Activated gamma-delta T cell treated with anti-CD3 and anti-CD28 coated beads, Interleukin-2, amount 50 U/mL, for 16 hours (primary cell): ENCODE measurements at regions not wholly inside any gene's neighbourhood (a gene's known extent, or its start where the extent isn't known, plus 50 kb on each side); places are given as distances from the start of the nearest gene placed in this dataset.

ENCODE experiments used
- DNase-seq: peaks from one replicate; pipeline ENCODE4 v3.0.0-alpha.2; 2020; ENCODE audit warnings: low read depth

DNA sequence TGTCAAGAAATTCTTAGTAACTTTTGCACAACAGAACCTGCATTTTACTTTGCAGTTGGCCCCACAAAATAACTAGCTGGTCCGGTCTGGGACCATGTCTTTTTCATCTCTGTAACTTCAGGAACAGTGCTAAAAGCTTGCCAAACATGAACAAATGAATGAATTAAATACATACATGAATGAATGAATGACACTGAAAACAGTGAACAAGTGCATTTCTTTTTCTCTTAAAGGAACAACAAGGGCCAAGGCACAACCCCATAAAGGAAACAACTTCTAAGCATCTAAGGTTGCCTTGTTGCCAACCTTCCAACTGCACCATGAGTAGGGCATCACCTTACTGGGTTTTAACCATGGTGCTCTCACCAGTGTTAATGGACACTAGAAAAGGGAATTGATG lies 534.4 kb upstream of the PKN2 start:
- no peak for DNase-seq

GRCh38 chr1:88150330-88150729 lies 533.7 kb upstream of the PKN2 start:
- no peak for DNase-seq

DNA sequence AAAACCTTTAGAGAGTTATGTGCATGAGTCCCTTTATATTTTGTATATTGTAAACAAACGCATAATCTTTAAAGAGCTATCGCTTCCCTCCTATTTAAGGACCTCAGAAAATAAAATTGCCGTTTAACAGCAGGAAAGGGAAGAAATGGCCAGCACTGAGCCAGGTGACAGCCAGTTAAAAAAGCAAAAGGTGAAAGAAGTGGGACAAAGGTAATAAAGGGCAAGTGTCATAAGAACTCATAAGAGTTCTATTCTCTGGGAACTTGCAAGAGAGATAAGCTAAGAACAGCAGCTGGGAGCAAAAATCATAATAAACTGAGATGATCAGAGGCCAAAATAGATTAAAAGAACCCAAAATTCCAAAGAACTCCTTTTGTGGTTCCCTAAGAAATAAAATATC lies 520.9 kb upstream of the PKN2 start:
- no peak for DNase-seq

DNA sequence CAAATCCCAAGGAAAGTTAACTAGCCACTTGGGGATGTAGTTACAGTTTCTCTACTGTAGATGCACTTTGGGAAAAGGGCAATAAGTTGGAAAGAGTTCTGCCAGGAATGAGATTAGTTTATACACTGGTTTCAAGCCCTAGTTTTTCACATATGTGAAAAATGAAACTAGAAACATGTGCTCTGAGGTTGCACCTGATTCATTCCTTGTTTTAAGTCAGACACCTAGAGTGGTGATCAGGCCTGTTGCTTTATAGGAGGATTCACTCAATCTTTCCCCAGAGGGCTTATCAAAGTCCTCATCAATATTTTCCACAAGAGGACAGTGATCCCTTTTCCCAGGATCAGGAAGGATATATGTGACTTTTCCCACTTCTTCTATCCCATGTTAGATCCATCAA lies 515.9 kb upstream of the PKN2 start:
- DNase-seq, result no peak

- DNase-seq, result no peak
Observed at GRCh38 chr1:88169139-88169538, 514.9 kb upstream of the PKN2 start.

- no peak for DNase-seq
Observed at GRCh38 chr1:88169939-88170338, 514.1 kb upstream of the PKN2 start.

GRCh38 chr1:88175120-88175630 lies 508.9 kb upstream of the PKN2 start:
- DNase-seq, result no peak

- no peak for DNase-seq
Observed at GRCh38 chr1:88175631-88176226, 508.3 kb upstream of the PKN2 start.

DNA sequence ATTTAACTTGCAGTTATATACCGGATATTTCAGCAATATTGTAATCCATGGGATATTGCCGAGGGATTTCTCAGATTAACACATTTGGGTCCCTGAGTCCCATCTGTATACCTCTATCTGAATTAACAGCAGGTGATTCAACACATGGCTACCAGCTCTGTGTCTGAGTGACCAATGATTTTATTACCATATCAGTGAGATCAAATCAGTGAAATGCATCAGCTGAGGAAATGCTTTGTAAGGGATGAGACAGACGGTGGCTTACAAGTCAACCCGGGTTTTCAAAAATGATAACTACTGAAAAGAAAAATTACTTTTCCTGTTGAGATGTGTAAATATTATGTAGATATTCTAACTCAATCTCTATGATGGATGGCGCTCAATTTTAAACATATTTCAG lies 504.1 kb upstream of the PKN2 start:
- no peak for DNase-seq

DNA sequence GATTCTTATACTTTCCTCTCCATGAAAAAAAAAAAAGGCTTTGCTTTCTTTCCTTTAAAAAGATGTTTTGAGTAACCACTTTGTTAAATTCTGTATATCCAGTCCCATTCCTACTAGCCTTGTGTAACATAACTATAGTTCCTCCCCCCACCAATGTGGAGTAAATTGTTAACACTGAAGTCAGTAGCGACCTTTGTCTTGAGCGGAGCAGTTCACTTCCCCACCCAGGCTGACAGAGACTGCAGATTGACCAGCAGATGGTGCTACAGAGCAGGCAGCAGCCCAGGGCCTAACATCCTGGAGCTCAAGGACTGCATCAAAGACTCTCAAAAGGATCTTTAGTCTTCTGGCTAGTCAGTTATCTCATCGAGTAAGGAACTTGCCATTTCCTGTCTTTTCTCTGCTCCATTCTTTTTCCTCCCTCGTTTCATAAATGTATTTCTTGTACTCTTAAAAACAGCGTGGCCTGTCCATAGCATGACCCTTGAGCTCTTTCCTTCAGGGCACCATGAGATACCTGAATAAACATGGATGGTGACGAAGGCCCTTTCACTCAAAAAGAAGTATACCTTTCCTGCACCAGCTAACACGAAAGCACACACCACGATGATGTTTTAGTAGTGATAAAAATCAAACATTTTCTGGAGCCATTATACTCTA lies 503.5 kb upstream of the PKN2 start:
- DNase-seq, result peak; percentile 17

DNA sequence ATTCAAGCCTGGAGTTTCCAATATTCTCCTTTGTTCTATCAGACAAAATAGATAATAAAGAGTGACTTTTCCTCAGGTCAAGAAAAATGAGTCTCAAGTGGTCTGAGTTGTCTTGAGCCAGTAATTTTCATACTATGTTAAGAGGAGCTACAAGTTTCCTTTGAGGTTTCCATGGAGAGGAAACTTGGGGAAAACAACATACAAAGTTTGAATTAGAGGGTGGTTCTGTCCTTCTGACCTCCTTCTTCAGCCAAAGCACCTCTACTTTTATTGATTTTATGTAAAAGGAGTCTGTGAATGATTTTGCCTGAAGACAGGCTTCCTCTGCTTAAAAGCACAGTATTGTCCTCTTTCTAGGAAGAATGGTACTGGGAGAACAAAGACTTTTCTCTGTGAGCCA lies 497.2 kb upstream of the PKN2 start:
- DNase-seq, result no peak

DNA sequence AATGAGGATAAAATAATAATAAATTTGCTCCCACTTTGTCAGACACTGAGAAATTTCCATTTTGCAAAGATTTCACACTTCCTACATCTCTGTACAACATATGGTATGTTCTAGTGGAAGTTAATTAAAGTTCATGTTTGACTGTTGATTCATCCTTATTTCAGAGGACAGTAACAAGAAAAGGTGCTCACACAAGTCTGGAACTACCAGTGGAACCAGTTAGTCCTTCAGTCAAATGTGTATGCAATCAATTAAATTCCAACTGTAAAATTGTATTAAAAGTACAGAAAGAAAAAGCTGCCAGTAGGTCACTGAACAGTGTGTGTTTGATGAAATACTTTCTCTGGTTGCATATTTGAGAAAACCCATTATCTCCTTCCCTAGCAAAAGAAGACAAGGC lies 496.0 kb upstream of the PKN2 start:
- no peak for DNase-seq

DNA sequence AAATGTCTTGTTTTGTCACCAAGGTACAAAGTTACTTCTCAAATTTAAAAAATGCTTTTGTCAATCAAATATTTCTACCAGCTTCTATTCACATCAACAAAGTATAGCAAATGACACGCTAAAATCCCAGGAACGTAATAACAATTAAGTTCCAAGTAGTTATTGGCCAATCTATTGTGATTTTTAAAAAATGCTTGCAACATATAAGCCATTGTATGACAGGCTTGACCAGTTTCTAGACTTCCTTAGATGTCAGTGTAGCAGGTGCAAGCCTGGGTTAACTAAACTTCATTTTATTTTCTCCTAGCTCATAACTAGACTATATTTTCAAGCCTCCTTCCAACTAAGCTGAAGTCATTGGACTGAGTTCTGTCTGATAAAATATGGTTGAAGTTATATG lies 494.5 kb upstream of the PKN2 start:
- DNase-seq, result no peak

DNA sequence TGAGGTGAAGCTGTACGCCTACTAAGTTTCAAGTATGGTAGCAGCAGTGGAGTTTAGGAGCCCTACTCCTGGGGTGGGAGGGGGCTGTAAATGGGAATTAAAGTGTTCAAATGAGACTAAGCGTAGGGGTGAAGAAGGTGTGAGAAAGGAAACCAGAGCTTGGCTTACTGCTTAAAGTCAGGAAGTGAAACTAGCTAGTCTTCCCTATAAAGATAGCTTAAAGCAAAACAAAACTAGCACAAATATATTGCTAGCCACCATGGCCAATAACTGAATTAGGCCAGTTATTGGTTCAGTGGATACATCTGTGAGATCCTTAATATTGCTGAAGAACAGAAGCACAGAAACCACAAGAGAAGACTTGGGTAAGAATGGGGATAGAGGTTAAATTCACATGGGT lies 492.2 kb upstream of the PKN2 start:
- DNase-seq, result no peak

- no peak for DNase-seq
Observed at GRCh38 chr1:88194542-88194941, 489.5 kb upstream of the PKN2 start.

- no peak for DNase-seq
Observed at GRCh38 chr1:88200545-88200944, 483.5 kb upstream of the PKN2 start.

GRCh38 chr1:88204111-88204510 lies 480.0 kb upstream of the PKN2 start:
- no peak for DNase-seq

GRCh38 chr1:88204612-88205167 lies 479.4 kb upstream of the PKN2 start:
- no peak for DNase-seq

- no peak for DNase-seq
Observed at GRCh38 chr1:88208389-88208788, 475.7 kb upstream of the PKN2 start.

- no peak for DNase-seq
Observed at GRCh38 chr1:88210103-88210787, 473.8 kb upstream of the PKN2 start.

- DNase-seq, result no peak
Observed at GRCh38 chr1:88216441-88216840, 467.6 kb upstream of the PKN2 start.

DNA sequence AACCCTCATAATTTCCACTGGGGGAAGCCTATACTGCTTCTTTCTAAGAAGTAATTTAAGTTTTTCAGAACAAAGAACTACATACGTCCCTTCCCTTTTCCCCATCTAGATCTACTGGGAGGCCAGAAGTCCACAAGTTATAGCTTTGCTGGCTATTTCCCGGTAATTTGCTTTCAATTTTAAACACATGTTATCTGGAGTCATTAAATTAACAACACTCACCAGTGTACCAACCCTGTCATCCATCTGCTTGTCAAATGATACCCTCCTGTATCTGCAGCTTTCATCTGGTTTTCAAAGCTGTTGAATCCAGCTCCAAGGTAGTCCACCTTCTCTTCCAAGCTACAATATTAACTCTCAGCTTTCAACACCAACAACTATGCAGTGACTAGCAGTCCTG lies 466.7 kb upstream of the PKN2 start:
- no peak for DNase-seq

DNA sequence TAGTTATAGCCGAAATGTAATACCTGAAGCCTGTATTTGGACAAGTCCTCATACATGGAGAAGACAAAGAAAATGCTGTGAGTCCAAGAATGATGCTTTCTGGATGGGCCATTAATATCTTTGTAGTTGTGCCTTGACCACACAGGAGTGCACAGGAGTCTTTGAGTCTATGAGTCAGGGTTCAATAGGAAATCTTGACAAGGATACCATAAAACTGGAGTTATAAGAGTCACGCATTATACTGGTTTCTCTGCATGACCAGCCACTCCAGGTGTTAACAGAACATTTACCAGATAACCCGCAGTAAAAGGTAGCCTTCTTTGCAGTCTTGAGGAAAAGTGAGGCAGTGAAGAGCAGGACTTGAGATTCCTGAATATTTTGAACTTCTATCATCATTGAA lies 464.6 kb upstream of the PKN2 start:
- DNase-seq, result no peak
